Fibroblast of mammary gland (primary cell): ENCODE measurements at regions not wholly inside any gene's neighbourhood (a gene's known extent, or its start where the extent isn't known, plus 50 kb on each side); places are given as distances from the start of the nearest gene placed in this dataset.

Experiments
- DNase-seq: peaks from one replicate; pipeline ENCODE4 v3.0.0-alpha.2; 2010; ENCODE audit warnings: low read depth
- H3K4me3 ChIP-seq: 2 replicates; pipeline ENCODE4 v1.5.1; 2011; ENCODE audit warnings: low read depth, mild to moderate bottlenecking, low read length, moderate library complexity; ENCODE audit not compliant: control insufficient read depth
- CTCF ChIP-seq: conservative IDR thresholded peaks from 2 replicates; pipeline ENCODE4 v1.5.1; 2011; ENCODE audit warnings: low read depth, low read length, inconsistent platforms; ENCODE audit not compliant: control insufficient read depth, insufficient read depth

- TF ChIP-seq CTCF, result no peak
- DNase-seq, result no peak
- H3K4me3 ChIP-seq, result no peak overlapping the region
Observed at GRCh38 chr6:145400508-145400907, 334.8 kb downstream of the EPM2A start.

- TF ChIP-seq CTCF, result no peak
- no peak for DNase-seq
- no peak overlapping the region for H3K4me3 ChIP-seq
Observed at GRCh38 chr6:145405006-145405551, 330.2 kb downstream of the EPM2A start.

GRCh38 chr6:145406783-145407182, 328.5 kb downstream of the EPM2A start:
- no peak for DNase-seq
- no peak for TF ChIP-seq CTCF
- no peak overlapping the region for H3K4me3 ChIP-seq

- no peak for TF ChIP-seq CTCF
- DNase-seq, result no peak
- no peak overlapping the region for H3K4me3 ChIP-seq
Observed at GRCh38 chr6:145415616-145416015, 319.7 kb downstream of the EPM2A start.

DNA sequence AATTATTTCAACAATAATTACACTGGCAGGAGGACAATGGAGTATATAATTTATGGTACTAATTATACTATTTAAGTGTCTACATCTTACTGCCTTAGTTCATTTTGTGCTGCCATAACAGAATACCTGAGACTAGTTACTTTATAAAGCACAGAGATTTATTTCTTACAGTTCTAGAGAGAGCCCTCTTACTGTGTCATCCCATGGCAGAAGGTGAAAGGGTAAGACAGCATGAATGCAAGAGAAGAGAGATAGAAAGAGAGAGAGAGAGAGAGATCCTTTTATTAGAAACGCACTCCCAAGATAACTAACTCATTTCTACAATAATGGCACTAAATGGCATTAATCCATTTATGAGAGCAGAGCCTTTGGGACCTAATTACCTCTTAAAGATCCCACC, 314.7 kb downstream of the EPM2A start:
- no peak for TF ChIP-seq CTCF
- no peak for DNase-seq
- H3K4me3 ChIP-seq, result no peak overlapping the region

DNA sequence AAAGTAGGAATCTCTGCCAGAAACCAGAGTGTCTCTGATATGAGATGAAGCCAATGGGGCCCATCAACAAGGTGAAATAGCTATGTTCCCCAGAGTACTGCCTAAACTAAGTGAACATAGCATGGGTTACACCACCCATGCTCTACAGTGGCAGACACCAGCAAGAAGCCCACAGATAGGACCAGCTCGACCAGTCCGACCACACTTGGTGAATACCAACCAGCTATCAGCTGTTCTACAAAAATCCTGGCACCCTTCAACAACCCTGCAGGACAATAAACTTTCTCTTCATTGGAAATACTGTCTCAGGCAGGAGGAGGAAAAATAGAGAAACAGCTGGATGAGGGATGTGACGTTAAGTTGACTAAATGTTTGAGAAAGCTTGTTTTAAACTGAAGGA, 311.4 kb downstream of the EPM2A start:
- no peak overlapping the region for H3K4me3 ChIP-seq
- no peak for DNase-seq
- TF ChIP-seq CTCF, result no peak

GRCh38 chr6:145427232-145427631, 308.1 kb downstream of the EPM2A start:
- TF ChIP-seq CTCF, result no peak
- no peak for DNase-seq
- no peak overlapping the region for H3K4me3 ChIP-seq
